Muscle of leg (tissue), 3 donors: ENCODE measurements at regions not wholly inside any gene's neighbourhood (a gene's known extent, or its start where the extent isn't known, plus 50 kb on each side); places are given as distances from the start of the nearest gene placed in this dataset.
A peak's percentile ranks its signal among the peaks of the same experiment; 100 is the strongest.

ENCODE experiments used
- DNase-seq: peaks from one replicate; pipeline ENCODE4 v3.0.0; 2013
- H3K27ac ChIP-seq: one replicate; pipeline ENCODE4 v1.5.1; 2013; ENCODE audit warnings: mild to moderate bottlenecking, low read length, control low read depth
- H3K27me3 ChIP-seq: one replicate; pipeline ENCODE4 v1.6.1; 2013; ENCODE audit warnings: low read length; ENCODE audit not compliant: control insufficient read depth, insufficient read depth
- H3K36me3 ChIP-seq: one replicate; pipeline ENCODE4 v1.6.1; 2013; ENCODE audit warnings: low read length; ENCODE audit not compliant: control insufficient read depth, insufficient read depth
- H3K4me1 ChIP-seq: one replicate; pipeline ENCODE4 v1.6.1; 2013; ENCODE audit warnings: low read length; ENCODE audit not compliant: control insufficient read depth, insufficient read depth
- H3K4me3 ChIP-seq: one replicate; pipeline ENCODE4 v1.5.1; 2013; ENCODE audit warnings: low read length, control low read depth
- H3K9me3 ChIP-seq: replicated peaks from 2 replicates; pipeline ENCODE4 v1.6.1; 2013; ENCODE audit warnings: low read depth, low read length; ENCODE audit not compliant: control insufficient read depth
- WGBS: methylation state at CpG from one replicate; pipeline ENCODE4 v1.1.5; 2013; ENCODE audit warnings: missing lambda C conversion rate; ENCODE audit not compliant: insufficient coverage; 5-methylcytosine and 5-hydroxymethylcytosine counted together

DNA sequence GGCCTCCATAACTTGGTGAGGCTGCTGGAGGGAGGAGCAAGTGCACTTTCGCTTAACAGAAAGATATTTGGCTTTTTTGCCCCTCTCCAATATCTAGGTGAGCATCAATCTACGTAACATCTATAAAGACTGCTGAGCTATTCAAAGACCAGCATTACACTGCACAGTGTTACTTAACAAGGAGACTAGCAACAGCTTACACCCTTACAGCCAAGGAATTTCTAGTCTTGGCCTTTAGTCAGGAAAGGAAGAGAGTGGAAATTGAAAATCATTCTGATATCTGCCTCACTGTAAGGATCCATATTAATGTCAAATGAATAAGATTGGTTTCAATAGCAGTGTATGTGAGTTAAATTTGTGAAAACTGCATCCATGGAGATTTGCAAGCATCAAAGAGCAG is 163.9 kb upstream of the DUSP10 start:
- Histone ChIP-seq H3K27me3 (no peaks in the 10 kb centered on the region), H3K27ac (no peak overlapping the region), H3K9me3 (no peaks in the 10 kb centered on the region), H3K4me1 (peaks cover 2% of the 10 kb centered on the region), H3K36me3 (no peaks in the 10 kb centered on the region), H3K4me3 (no peak overlapping the region)
- no CpG with 5 or more reads among the region's 2 CpGs for WGBS
- DNase-seq, result peak; percentile 56

DNA sequence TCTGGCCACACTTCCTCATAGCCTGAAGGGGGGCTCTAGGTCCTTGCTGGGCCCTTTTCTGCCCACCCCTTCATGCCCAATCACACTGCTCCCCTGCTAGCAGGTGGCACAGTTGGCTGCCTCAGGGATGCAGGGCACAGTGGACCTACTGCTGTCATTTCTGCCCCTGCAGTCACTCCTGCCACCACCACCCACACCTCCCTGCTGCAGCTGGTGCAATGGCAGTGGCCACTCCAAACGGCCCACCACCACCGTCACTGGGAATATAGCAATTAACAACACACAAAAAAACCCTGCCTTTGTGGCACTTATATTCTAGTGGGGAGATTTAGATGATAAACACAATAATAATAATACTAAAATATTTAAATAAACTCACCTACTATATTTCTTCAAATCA is 162.4 kb upstream of the DUSP10 start:
- DNase-seq, result no peak
- Histone ChIP-seq H3K4me3 (no peak overlapping the region), H3K36me3 (no peaks in the 10 kb centered on the region), H3K27ac (no peak overlapping the region), H3K27me3 (no peaks in the 10 kb centered on the region), H3K4me1 (peaks cover 2% of the 10 kb centered on the region), H3K9me3 (no peaks in the 10 kb centered on the region)
- no CpG with 5 or more reads among the region's 2 CpGs for WGBS

GRCh38 chr1:221903594-221903993 is 161.7 kb upstream of the DUSP10 start:
- Histone ChIP-seq H3K36me3 (no peaks in the 10 kb centered on the region), H3K4me3 (no peak overlapping the region), H3K4me1 (peaks cover 2% of the 10 kb centered on the region), H3K27ac (no peak overlapping the region), H3K9me3 (no peaks in the 10 kb centered on the region), H3K27me3 (no peaks in the 10 kb centered on the region)
- 86% methylated on average over 3 of the region's 6 CpGs for WGBS
- DNase-seq, result no peak

- DNase-seq, result no peak
- H3K4me3 ChIP-seq, result no peak overlapping the region
- no peaks in the 10 kb centered on the region for H3K9me3 ChIP-seq
- no peak overlapping the region for H3K27ac ChIP-seq
- H3K27me3 ChIP-seq, result no peaks in the 10 kb centered on the region
- WGBS, result 97% methylated on average over 6 of the region's 7 CpGs
- peaks cover 2% of the 10 kb centered on the region for H3K4me1 ChIP-seq
- H3K36me3 ChIP-seq, result no peaks in the 10 kb centered on the region
Measured at GRCh38 chr1:221902961-221903360, 161.1 kb upstream of the DUSP10 start.

GRCh38 chr1:221900678-221901077 is 158.8 kb upstream of the DUSP10 start:
- DNase-seq, result no peak
- no peaks in the 10 kb centered on the region for H3K9me3 ChIP-seq
- no peaks in the 10 kb centered on the region for H3K27me3 ChIP-seq
- WGBS, result 95% methylated on average over 3 of the region's 3 CpGs
- H3K36me3 ChIP-seq, result no peaks in the 10 kb centered on the region
- no peak overlapping the region for H3K27ac ChIP-seq
- H3K4me1 ChIP-seq, result no peaks in the 10 kb centered on the region
- H3K4me3 ChIP-seq, result no peak overlapping the region

DNA sequence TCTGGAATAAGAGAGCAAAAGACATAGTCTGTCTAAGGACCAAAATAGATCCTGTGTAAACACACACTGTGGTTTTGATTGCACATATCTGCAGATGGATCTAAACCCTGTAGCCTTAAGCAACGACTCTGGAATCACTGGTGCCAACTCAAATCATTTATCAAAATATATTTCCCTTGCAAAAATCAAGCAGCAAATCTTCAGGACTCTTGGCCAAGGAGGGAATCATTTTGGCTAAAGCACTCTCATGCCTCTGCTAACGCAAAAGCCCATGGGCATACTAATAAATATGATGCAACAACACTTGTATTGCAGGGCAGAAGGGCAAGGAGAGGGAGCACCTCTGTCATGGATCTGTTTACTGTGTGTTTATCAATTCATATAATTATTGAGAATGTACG is 155.4 kb upstream of the DUSP10 start:
- Histone ChIP-seq H3K36me3 (no peaks in the 10 kb centered on the region), H3K4me1 (no peaks in the 10 kb centered on the region), H3K27me3 (no peaks in the 10 kb centered on the region), H3K4me3 (no peak overlapping the region), H3K9me3 (no peaks in the 10 kb centered on the region), H3K27ac (no peak overlapping the region)
- no peak for DNase-seq
- 17% methylated on average over 1 of the region's 3 CpGs for WGBS

- no peak overlapping the region for H3K4me3 ChIP-seq
- no peaks in the 10 kb centered on the region for H3K27me3 ChIP-seq
- H3K27ac ChIP-seq, result no peak overlapping the region
- WGBS, result 60% methylated on average over 1 of the region's 1 CpG
- no peaks in the 10 kb centered on the region for H3K9me3 ChIP-seq
- no peaks in the 10 kb centered on the region for H3K36me3 ChIP-seq
- DNase-seq, result no peak
- no peaks in the 10 kb centered on the region for H3K4me1 ChIP-seq
Measured at GRCh38 chr1:221892301-221892830, 150.5 kb upstream of the DUSP10 start.

GRCh38 chr1:221891708-221892107 is 149.8 kb upstream of the DUSP10 start:
- Histone ChIP-seq H3K27me3 (no peaks in the 10 kb centered on the region), H3K36me3 (no peaks in the 10 kb centered on the region), H3K4me3 (no peak overlapping the region), H3K9me3 (no peaks in the 10 kb centered on the region), H3K27ac (no peak overlapping the region), H3K4me1 (peaks cover 2% of the 10 kb centered on the region)
- no peak for DNase-seq
- WGBS, result 86% methylated on average over 1 of the region's 1 CpG

GRCh38 chr1:221888801-221889200 is 146.9 kb upstream of the DUSP10 start:
- no peak for DNase-seq
- no peaks in the 10 kb centered on the region for H3K27me3 ChIP-seq
- peaks cover 2% of the 10 kb centered on the region for H3K4me1 ChIP-seq
- H3K9me3 ChIP-seq, result no peaks in the 10 kb centered on the region
- 78% methylated on average over 5 of the region's 5 CpGs for WGBS
- H3K27ac ChIP-seq, result no peak overlapping the region
- H3K4me3 ChIP-seq, result no peak overlapping the region
- no peaks in the 10 kb centered on the region for H3K36me3 ChIP-seq

GRCh38 chr1:221888218-221888617 is 146.3 kb upstream of the DUSP10 start:
- no peaks in the 10 kb centered on the region for H3K9me3 ChIP-seq
- no peaks in the 10 kb centered on the region for H3K27me3 ChIP-seq
- no peak overlapping the region for H3K4me3 ChIP-seq
- no peak for DNase-seq
- peaks cover 2% of the 10 kb centered on the region for H3K4me1 ChIP-seq
- H3K27ac ChIP-seq, result no peak overlapping the region
- 54% methylated on average over 10 of the region's 11 CpGs for WGBS
- H3K36me3 ChIP-seq, result no peaks in the 10 kb centered on the region

GRCh38 chr1:221887758-221888157 is 145.9 kb upstream of the DUSP10 start:
- no peaks in the 10 kb centered on the region for H3K27me3 ChIP-seq
- no peaks in the 10 kb centered on the region for H3K9me3 ChIP-seq
- no peak for DNase-seq
- H3K27ac ChIP-seq, result no peak overlapping the region
- peaks cover 2% of the 10 kb centered on the region for H3K4me1 ChIP-seq
- no CpG with 5 or more reads among the region's 2 CpGs for WGBS
- H3K4me3 ChIP-seq, result no peak overlapping the region
- no peaks in the 10 kb centered on the region for H3K36me3 ChIP-seq
